Stimulated activated naive B cell treated with anti-CD40 and anti-IgM and Interleukin-4, amounts not matched to agents 10 μg/mL and 1 μg/mL and 100 μg/mL, for 72 hours (primary cell): ENCODE measurements at regions not wholly inside any gene's neighbourhood (a gene's known extent, or its start where the extent isn't known, plus 50 kb on each side); places are given as distances from the start of the nearest gene placed in this dataset.

Experiments
- ATAC-seq, 2 donors: fragments of 150-1000 bp; cut with Tn5 transposase; replicated peaks; 2 replicates each; pipeline ENCODE4 v1.10.0; 2021; ENCODE audit warnings: moderate library complexity in 1 of 2
- DNase-seq: peaks from one replicate; pipeline ENCODE4 v3.0.0; 2021
- H3K27ac Mint-ChIP-seq: one replicate; pipeline ENCODE4 v1.8.0; 2022; ENCODE audit warnings: mild to moderate bottlenecking, mixed read lengths
- H3K27me3 Mint-ChIP-seq, 2 donors: one replicate each; pipeline ENCODE4 v1.8.0; 2022; ENCODE audit warnings: mixed read lengths in 2 of 2
- H3K36me3 Mint-ChIP-seq, 2 donors: one replicate each; pipeline ENCODE4 v1.8.0; 2022; ENCODE audit warnings: mixed read lengths in 2 of 2, mild to moderate bottlenecking in 1 of 2
- H3K4me1 Mint-ChIP-seq, 2 donors: one replicate each; pipeline ENCODE4 v1.8.0; 2022; ENCODE audit warnings: mixed read lengths in 2 of 2, mild to moderate bottlenecking in 1 of 2
- H3K4me3 Mint-ChIP-seq, 2 donors: one replicate each; pipeline ENCODE4 v1.8.0; 2022; ENCODE audit warnings: mild to moderate bottlenecking in 2 of 2, mixed read lengths in 2 of 2, moderate library complexity in 1 of 2
- H3K9me3 Mint-ChIP-seq, 2 donors: one replicate each; pipeline ENCODE4 v1.8.0; 2022; ENCODE audit warnings: mixed read lengths in 2 of 2, mild to moderate bottlenecking in 1 of 2

DNA sequence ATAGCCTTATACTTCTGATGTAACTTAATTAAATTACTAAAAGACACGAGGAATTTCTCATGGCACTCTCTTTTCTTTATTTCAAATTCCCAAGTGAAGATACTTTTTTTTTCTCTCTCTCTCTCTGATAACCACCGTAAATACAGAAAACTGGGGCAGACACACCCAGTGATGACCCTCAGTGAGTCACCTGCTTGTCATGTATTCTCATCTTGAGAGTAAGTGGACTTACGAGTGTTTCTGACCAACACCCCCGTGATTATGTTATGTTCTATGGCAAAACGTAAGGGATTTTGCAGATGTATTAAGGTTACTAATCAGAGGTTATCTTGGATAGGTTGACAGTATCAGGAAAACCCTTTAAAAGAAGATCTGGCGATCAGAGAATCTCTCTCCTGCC, 348.8 kb upstream of the ZNF717 start:
- H3K9me3 Mint-ChIP-seq, result no peaks in the 10 kb centered on the region
- DNase-seq (no peak), ATAC-seq (no peak)
- H3K27ac Mint-ChIP-seq, result no peak overlapping the region
- H3K27me3 Mint-ChIP-seq, result no peaks in the 10 kb centered on the region
- no peak overlapping the region for H3K4me3 Mint-ChIP-seq
- H3K4me1 Mint-ChIP-seq, result no peaks in the 10 kb centered on the region
- no peaks in the 10 kb centered on the region for H3K36me3 Mint-ChIP-seq

DNA sequence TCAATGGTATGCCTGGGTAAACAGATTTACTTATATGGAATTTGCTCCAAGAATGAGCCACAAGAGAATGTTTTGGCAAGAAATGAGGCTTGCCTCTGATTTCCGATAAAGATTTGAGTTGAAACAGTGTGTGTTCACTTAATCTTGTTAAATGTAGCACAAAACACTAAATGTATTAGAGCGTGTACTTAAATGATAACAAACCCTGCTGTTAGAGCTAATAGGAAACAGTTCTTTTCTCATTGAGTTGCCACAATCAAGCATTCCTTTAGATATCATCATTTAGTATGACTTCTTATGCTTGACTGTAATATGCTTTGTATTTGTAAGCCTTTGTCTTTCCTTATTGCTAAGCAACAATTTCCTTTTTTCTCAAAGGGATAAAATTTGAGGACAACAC, 353.6 kb upstream of the ZNF717 start:
- ATAC-seq, result no peak
- Mint-ChIP-seq H3K4me1 (no peaks in the 10 kb centered on the region), H3K27ac (no peak overlapping the region), H3K27me3 (no peaks in the 10 kb centered on the region), H3K9me3 (no peaks in the 10 kb centered on the region), H3K4me3 (no peak overlapping the region), H3K36me3 (no peaks in the 10 kb centered on the region)
- no peak for DNase-seq

DNA sequence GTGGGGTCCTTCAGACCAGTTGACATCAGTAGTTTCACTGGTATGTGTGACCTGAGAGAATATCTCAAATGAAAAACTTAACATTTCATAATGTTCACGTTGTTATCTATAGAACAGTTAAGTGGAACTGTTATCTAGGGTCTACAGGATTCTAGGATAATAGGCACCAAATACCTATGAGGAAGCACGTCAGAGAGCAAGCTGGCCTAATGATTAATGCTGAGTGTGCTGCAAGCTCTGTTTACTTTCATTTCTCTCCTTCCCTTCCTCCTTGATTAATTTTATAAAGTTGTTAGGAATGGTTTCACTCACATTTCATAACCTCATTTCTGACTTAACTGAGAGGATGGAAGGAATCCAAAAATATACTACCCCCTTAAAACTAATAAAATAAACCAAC, 362.5 kb upstream of the ZNF717 start:
- no peak for ATAC-seq
- Mint-ChIP-seq H3K4me1 (no peaks in the 10 kb centered on the region), H3K9me3 (peaks cover 0 to 8% of the 10 kb centered on the region in 2 donors), H3K36me3 (no peaks in the 10 kb centered on the region), H3K27me3 (no peaks in the 10 kb centered on the region), H3K27ac (no peak overlapping the region), H3K4me3 (no peak overlapping the region)
- DNase-seq, result no peak

DNA sequence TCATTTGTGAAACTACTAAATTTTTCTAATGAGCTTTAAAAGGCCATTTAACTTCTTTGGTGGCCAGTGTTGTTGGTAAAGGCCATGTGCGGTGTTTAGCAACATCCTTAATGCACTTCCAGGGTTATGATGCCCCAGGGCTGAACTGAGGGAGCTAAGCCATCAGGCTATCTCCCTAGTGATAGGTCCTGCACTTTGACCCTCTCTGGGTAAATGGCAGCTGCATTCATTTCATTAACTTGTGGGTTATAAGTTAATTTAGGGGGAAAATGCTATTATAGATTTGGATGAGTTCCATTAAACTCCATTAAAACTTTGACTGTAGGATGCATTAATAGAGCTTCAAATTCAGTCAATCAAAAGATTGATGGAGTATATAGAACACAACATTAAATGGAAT, 366.7 kb upstream of the ZNF717 start:
- no peak overlapping the region for H3K4me3 Mint-ChIP-seq
- no peaks in the 10 kb centered on the region for H3K36me3 Mint-ChIP-seq
- no peaks in the 10 kb centered on the region for H3K4me1 Mint-ChIP-seq
- ATAC-seq (no peak), DNase-seq (no peak)
- peaks cover 0 to 2% of the 10 kb centered on the region in 2 donors for H3K9me3 Mint-ChIP-seq
- H3K27me3 Mint-ChIP-seq, result no peaks in the 10 kb centered on the region
- no peak overlapping the region for H3K27ac Mint-ChIP-seq

DNA sequence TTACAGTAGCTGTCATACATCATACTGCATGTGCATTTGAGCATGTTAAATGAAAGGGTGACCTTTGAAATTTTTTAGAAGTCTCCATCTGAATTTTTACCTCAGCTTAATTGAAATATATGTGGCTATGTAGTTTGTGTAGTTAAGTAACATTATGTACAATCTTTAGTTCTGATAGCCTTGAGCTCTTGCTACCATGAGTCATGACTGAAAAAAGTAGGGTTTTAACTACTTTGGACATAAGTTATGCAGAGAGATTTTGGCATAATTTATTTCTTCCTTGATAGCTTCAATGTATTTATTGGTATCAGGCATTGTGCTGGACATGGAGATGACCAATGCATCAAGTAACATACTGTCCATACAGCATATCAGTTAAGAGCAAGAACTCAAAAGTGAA, 376.5 kb upstream of the ZNF717 start:
- H3K9me3 Mint-ChIP-seq, result peaks cover 0 to 8% of the 10 kb centered on the region in 2 donors
- DNase-seq (no peak), ATAC-seq (no peak)
- no peak overlapping the region for H3K27ac Mint-ChIP-seq
- H3K27me3 Mint-ChIP-seq, result no peaks in the 10 kb centered on the region
- H3K4me3 Mint-ChIP-seq, result no peak overlapping the region
- no peaks in the 10 kb centered on the region for H3K36me3 Mint-ChIP-seq
- no peaks in the 10 kb centered on the region for H3K4me1 Mint-ChIP-seq

DNA sequence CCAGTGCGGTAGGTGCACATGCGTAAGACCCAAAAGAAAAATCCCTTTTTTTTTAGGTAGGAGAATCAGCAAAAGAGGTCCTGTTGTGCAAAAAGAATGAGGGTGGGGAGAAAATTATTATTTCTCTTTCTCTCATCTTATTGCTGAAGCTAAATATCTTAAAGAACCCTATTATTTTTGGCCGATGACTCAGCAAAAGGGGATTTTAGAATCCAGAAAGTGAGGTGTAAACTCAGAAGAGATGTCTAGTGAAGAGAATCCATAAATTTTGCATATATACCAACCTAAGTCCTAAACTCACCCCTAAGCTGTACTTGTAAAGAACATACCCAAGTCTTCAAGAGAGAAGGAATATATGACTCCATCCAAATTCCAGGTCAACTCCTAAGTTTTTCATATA, 386.3 kb upstream of the ZNF717 start:
- Mint-ChIP-seq H3K27ac (no peak overlapping the region), H3K27me3 (no peaks in the 10 kb centered on the region), H3K4me3 (no peak overlapping the region), H3K4me1 (no peaks in the 10 kb centered on the region), H3K9me3 (peaks cover 0 to 7% of the 10 kb centered on the region in 2 donors), H3K36me3 (no peaks in the 10 kb centered on the region)
- DNase-seq, result no peak
- no peak for ATAC-seq

DNA sequence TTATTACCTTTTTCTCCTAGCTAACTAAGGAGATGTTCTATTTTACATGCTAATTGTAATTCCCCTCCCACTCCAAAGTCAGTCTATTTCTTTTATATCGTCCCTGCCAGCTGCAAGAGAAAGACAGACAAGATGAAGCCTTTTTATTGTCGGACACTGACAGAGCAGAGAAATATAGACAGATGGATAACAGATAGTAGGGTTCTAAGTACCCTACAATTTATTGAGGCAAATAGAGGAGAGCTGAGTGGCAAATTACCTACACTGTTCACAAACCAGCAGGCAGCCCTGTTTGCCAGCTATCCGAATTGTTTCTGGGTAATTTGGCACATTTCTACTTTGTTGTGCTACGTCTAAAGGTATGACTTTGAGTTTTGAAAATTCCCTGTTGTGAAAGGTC, 392.3 kb upstream of the ZNF717 start:
- H3K4me1 Mint-ChIP-seq, result no peaks in the 10 kb centered on the region
- H3K4me3 Mint-ChIP-seq, result no peak overlapping the region
- ATAC-seq (no peak), DNase-seq (no peak)
- H3K27me3 Mint-ChIP-seq, result no peaks in the 10 kb centered on the region
- peaks cover 8 to 16% of the 10 kb centered on the region in 2 donors for H3K9me3 Mint-ChIP-seq
- no peaks in the 10 kb centered on the region for H3K36me3 Mint-ChIP-seq
- no peak overlapping the region for H3K27ac Mint-ChIP-seq

DNA sequence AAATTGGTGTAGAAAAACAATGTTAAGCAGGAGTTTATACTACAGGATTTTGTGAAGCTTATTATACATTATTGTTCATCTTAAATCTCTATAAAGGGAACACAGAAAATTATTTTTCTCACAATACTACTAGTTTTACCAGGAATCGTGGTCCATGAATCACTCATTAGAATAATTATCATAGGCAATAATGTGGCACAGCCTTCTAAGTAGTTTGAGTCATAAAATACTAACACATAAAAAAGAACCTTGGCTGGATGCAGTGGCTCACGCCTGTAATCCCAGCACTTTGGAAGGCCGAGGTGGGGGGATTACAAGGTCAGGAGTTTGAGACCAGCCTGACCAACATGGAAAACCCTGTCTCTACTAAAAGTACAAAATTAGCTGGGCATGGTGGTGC, 393.1 kb upstream of the ZNF717 start:
- peaks cover 8 to 16% of the 10 kb centered on the region in 2 donors for H3K9me3 Mint-ChIP-seq
- no peak for ATAC-seq
- H3K27me3 Mint-ChIP-seq, result no peaks in the 10 kb centered on the region
- no peaks in the 10 kb centered on the region for H3K36me3 Mint-ChIP-seq
- H3K4me3 Mint-ChIP-seq, result no peak overlapping the region
- H3K27ac Mint-ChIP-seq, result no peak overlapping the region
- no peak for DNase-seq
- no peaks in the 10 kb centered on the region for H3K4me1 Mint-ChIP-seq

DNA sequence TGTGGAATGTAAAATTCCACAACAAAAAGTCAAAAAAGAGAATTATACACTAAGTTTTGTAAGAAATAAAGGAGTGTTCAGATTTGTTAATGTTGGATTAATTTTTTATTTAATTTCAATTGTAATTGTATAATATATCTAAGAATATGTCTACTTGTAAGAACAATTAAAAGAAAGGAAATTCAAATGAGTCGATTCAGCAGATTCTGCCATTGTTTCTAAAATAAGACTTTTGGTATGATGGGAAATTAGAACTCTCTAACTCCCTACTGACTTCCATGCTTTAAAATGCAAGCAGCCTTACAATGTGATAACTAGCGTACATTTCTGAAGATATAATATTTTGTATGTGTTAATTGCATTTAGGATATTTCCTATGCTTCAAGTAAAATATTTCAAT, 395.9 kb upstream of the ZNF717 start:
- H3K4me3 Mint-ChIP-seq, result no peak overlapping the region
- ATAC-seq, result no peak
- H3K27me3 Mint-ChIP-seq, result no peaks in the 10 kb centered on the region
- no peaks in the 10 kb centered on the region for H3K36me3 Mint-ChIP-seq
- H3K4me1 Mint-ChIP-seq, result no peaks in the 10 kb centered on the region
- H3K27ac Mint-ChIP-seq, result no peak overlapping the region
- no peak for DNase-seq
- peaks cover 10 to 12% of the 10 kb centered on the region in 2 donors for H3K9me3 Mint-ChIP-seq

DNA sequence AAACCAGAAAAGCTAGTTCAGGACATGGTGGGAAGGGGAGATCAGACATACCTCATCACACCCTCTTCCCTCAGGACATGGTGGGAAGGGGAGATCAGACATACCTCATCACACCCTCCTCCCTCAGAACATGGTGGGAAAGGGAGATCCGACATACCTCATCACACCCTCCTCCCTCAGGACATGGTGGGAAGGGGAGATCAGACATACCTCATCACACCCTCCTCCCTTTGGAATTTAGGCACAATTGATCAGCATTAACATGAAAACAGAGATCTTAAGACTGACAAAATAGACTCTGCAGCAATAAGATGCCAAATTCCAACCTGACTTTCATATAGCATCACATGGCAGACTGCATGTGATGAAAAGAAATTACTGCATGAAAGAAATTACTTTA, 412.7 kb upstream of the ZNF717 start:
- no peak for ATAC-seq
- no peak for DNase-seq
- Mint-ChIP-seq H3K9me3 (peaks cover 6 to 8% of the 10 kb centered on the region in 2 donors), H3K36me3 (no peaks in the 10 kb centered on the region), H3K4me1 (no peaks in the 10 kb centered on the region), H3K27me3 (no peaks in the 10 kb centered on the region), H3K27ac (no peak overlapping the region), H3K4me3 (no peak overlapping the region)

DNA sequence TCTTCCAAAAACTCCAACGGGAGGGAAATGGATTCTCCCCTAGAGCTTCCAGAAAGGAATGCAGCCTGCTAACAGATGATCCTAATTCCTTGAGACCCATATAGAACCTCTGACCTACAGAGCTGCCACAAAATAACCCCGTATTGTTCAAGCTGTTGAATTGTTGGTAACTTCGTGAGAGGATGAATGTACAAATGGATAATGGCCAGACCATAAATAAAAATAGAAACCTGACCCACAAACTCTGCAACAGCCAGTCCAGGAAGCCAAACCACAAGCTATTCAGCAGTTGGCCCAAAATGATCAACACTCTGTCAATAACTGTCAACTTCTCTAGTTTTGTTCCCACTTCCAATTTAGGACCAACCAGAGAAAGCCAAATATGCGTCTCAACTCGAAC, 414.0 kb upstream of the ZNF717 start:
- Mint-ChIP-seq H3K4me3 (no peak overlapping the region), H3K4me1 (no peaks in the 10 kb centered on the region), H3K27ac (no peak overlapping the region), H3K36me3 (no peaks in the 10 kb centered on the region), H3K9me3 (peaks cover 8 to 9% of the 10 kb centered on the region in 2 donors), H3K27me3 (no peaks in the 10 kb centered on the region)
- DNase-seq (no peak), ATAC-seq (no peak)

DNA sequence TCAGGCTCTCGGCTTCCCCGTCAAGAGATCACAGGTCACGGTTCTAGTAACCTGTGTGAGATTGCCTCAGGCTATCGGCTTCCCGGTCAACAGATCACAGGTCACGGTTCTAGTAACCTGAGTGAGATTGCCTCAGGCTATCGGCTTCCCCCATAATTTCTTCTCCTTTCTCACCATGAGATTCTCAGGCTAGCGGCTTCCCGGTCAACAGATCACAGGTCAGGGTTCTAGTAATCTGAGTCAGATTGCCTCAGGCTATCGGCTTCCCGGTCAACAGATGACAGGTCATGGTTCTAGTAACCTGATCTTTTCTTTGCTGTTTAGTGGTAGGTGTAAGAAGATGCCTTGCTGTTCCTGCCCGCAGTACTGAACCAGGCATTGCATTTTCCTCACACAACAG, 418.2 kb upstream of the ZNF717 start:
- H3K36me3 Mint-ChIP-seq, result no peaks in the 10 kb centered on the region
- H3K4me3 Mint-ChIP-seq, result no peak overlapping the region
- H3K9me3 Mint-ChIP-seq, result peaks cover 8 to 12% of the 10 kb centered on the region in 2 donors
- H3K27ac Mint-ChIP-seq, result no peak overlapping the region
- H3K27me3 Mint-ChIP-seq, result no peaks in the 10 kb centered on the region
- DNase-seq, result no peak
- H3K4me1 Mint-ChIP-seq, result no peaks in the 10 kb centered on the region
- ATAC-seq, result no peak

DNA sequence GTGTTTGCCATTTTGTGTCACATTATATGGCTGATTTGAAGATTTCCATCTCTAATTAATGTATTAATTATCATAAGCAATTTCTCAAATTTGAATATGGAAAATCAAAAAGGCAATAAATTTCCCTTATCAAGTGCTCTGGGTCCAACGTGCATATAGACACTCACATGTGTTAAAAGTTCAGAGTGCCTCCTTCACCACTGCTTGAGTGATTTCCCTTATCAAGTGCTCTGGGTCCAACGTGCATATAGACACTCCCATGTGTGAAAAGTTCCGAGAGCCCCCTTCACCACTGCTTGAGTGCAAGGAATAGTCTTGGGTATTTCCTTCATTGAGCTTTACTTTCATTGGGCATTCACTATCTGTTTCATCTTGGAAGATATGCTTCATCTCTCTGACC, 421.0 kb upstream of the ZNF717 start:
- Mint-ChIP-seq H3K4me3 (no peak overlapping the region), H3K27me3 (no peaks in the 10 kb centered on the region), H3K27ac (no peak overlapping the region), H3K36me3 (no peaks in the 10 kb centered on the region), H3K4me1 (no peaks in the 10 kb centered on the region), H3K9me3 (peaks cover 8 to 10% of the 10 kb centered on the region in 2 donors)
- ATAC-seq (no peak), DNase-seq (no peak)

DNA sequence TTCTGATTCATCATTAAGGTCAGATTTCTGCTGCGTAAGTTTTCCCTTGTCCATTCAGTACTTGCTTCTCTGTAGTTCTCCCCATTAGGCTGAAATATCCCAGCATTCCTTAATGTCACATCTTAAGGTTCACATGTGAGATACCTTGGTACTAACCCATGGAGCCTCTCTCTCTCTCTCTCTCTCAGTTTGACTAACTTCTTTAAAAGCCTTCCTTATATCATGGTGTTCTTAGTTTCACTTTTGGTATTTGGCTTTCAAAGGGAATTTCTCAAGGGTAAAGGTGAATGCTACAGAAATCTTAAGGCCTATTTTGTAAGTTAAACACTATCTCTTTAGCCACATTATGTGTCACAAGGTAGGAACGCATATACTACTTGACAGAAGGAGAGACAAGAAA, 427.3 kb upstream of the ZNF717 start:
- no peak overlapping the region for H3K27ac Mint-ChIP-seq
- ATAC-seq (peak in 1 of 2 donors; percentile 46), DNase-seq (no peak)
- H3K9me3 Mint-ChIP-seq, result peaks cover 5 to 19% of the 10 kb centered on the region in 2 donors
- H3K27me3 Mint-ChIP-seq, result no peaks in the 10 kb centered on the region
- H3K36me3 Mint-ChIP-seq, result no peaks in the 10 kb centered on the region
- H3K4me3 Mint-ChIP-seq, result no peak overlapping the region
- no peaks in the 10 kb centered on the region for H3K4me1 Mint-ChIP-seq

DNA sequence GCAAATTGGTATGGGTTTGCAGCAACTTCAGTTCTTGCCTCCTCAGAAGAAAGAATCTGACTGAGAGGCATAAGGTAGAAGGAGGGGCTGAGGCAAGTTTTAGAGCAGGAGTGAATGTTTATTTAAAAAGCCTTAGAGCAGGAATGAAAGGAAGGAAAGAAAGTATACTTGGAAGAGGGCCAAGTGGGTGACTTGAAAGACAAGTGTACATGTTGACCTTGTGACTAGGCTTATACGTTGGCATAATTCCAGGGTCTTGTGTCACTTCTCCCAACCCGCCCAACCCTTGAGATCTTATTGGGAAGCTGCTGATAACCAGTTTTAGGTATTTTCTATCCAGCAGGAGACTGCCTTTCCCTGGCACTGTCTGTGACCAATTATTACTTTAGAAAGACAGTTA, 436.9 kb upstream of the ZNF717 start:
- ATAC-seq, result no peak
- H3K27ac Mint-ChIP-seq, result no peak overlapping the region

DNA sequence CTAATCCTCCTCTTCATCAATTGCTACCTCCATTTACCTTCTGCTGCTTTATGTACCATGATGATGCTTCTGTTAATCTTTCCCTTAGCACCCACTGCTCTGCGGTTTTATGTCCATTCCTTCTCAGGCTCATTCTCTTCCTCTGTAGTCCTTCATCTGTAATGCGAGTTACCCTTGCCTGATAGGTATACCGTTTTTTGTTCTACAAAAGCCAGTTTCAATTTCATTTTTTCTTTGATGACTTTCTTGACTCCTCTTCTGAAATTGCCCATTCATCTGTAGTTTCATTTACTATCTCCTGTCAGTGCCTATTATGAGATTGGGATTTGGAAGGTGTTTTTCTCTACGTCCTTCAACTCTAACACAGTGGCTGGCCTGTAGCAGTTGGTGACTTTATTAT, 445.9 kb upstream of the ZNF717 start:
- ATAC-seq (no peak), DNase-seq (no peak)
- H3K27ac Mint-ChIP-seq, result no peak overlapping the region
- no peaks in the 10 kb centered on the region for H3K36me3 Mint-ChIP-seq
- H3K4me3 Mint-ChIP-seq, result no peak overlapping the region
- H3K27me3 Mint-ChIP-seq, result no peaks in the 10 kb centered on the region
- H3K4me1 Mint-ChIP-seq, result no peaks in the 10 kb centered on the region
- H3K9me3 Mint-ChIP-seq, result peaks cover 0 to 3% of the 10 kb centered on the region in 2 donors

More for the DNA sequence above, 436.9 kb upstream of the ZNF717 start:
- no peak for DNase-seq
- peaks cover 0 to 9% of the 10 kb centered on the region in 2 donors for H3K9me3 Mint-ChIP-seq
- H3K4me1 Mint-ChIP-seq, result no peaks in the 10 kb centered on the region
- H3K4me3 Mint-ChIP-seq, result no peak overlapping the region
- no peaks in the 10 kb centered on the region for H3K36me3 Mint-ChIP-seq
- H3K27me3 Mint-ChIP-seq, result no peaks in the 10 kb centered on the region
